A549 (cell line): ENCODE measurements at regions not wholly inside any gene's neighbourhood (a gene's known extent, or its start where the extent isn't known, plus 50 kb on each side); places are given as distances from the start of the nearest gene placed in this dataset.

ENCODE experiments used
- ATAC-seq, 2 experiments: fragments of 200-7000 bp in 1 of 2; fragments of >200 bp in 1 of 2; cut with Nextera tagmentation in 1 of 2; cut with Tn5 transposase in 1 of 2; 3 replicates each; pipeline versions ENCODE4 v1.8.0 to v1.9.1; 2018 to 2020; ENCODE audit warnings: mild to moderate bottlenecking in 1 of 2, moderate library complexity in 1 of 2
- CTCF ChIA-PET: fragments of 300-600 bp; sonication (Branson Sonifier 250); formaldehyde crosslinking; extraction: SDS; loops from one replicate; lab custom pipeline; 2021; ENCODE audit warnings: antibody characterized with exemption, inconsistent platforms; lab: Yijun Ruan, JAX
- POLR2A ChIA-PET: fragments of 350-600 bp; formaldehyde crosslinking; extraction: SDS; loops from one replicate; lab custom pipeline; 2021; ENCODE audit warnings: antibody characterized with exemption, inconsistent platforms; lab: Yijun Ruan, JAX
- DNase-seq, 2 experiments: peaks; one replicate each; pipeline versions ENCODE4 v3.0.0 to v3.0.0-alpha.2; 2011 to 2016; ENCODE audit warnings: low read depth in 1 of 2, low spot score in 1 of 2
- FAIRE-seq: peaks from 2 replicates; lab custom pipeline; 2011; peaks lifted over from hg19 to GRCh38; lab: Jason Lieb, UNC
- H3K27ac ChIP-seq, 2 experiments: fragments of >200 bp; sonication (Bioruptor Twin); formaldehyde crosslinking; 3 replicates each; pipeline ENCODE4 v1.5.1; 2016 to 2017
- H3K4me1 ChIP-seq: fragments of >200 bp; sonication (Bioruptor Twin); formaldehyde crosslinking; 3 replicates; pipeline ENCODE4 v1.6.1; 2016
- H3K4me2 ChIP-seq: fragments of >200 bp; sonication (Bioruptor Twin); formaldehyde crosslinking; 3 replicates; pipeline ENCODE4 v1.6.1; 2016
- H3K4me3 ChIP-seq: fragments of >200 bp; sonication (Bioruptor Twin); formaldehyde crosslinking; 3 replicates; pipeline ENCODE4 v1.5.1; 2016
- H3K9me3 ChIP-seq: fragments of >200 bp; sonication (Bioruptor Twin); formaldehyde crosslinking; 3 replicates; pipeline ENCODE4 v1.6.1; 2016
- EHF ChIP-seq: fragments of 250-450 bp; sonication (Bioruptor Pico); IDR thresholded peaks from 2 replicates; pipeline ENCODE4 v1.5.0; 2020; ENCODE audit warnings: mild to moderate bottlenecking
- EP300 ChIP-seq, 2 experiments: fragments of >200 bp; sonication (Bioruptor Twin); formaldehyde crosslinking; IDR thresholded peaks; 2 replicates in 1 of 2; 3 replicates in 1 of 2; pipeline ENCODE4 v1.6.1; 2016 to 2017
- ESRRA ChIP-seq: fragments of 150-350 bp; IDR thresholded peaks from 2 replicates; pipeline ENCODE4 v1.6.1; 2014; ENCODE audit warnings: mild to moderate bottlenecking, low read length, borderline replicate concordance
- FOSB ChIP-seq: fragments of 250-450 bp; sonication (Bioruptor Pico); IDR thresholded peaks from 2 replicates; pipeline ENCODE4 v1.5.0; 2020; ENCODE audit warnings: mild to moderate bottlenecking, moderate library complexity
- FOSL2 ChIP-seq, 2 experiments: fragments of 450-650 bp in 1 of 2; fragments of >200 bp in 1 of 2; sonication (Bioruptor Twin) in 1 of 2; formaldehyde crosslinking; IDR thresholded peaks; 2 replicates each; pipeline versions ENCODE4 v1.5.0 to v1.6.1; 2016 to 2020; ENCODE audit warnings: mild to moderate bottlenecking in 1 of 2, moderate library complexity in 1 of 2
- FOXS1 ChIP-seq: fragments of 250-450 bp; sonication (Bioruptor Pico); IDR thresholded peaks from 2 replicates; pipeline ENCODE4 v1.5.0; 2020; ENCODE audit warnings: mild to moderate bottlenecking, moderate library complexity
- HEYL ChIP-seq: fragments of 250-450 bp; sonication (Bioruptor Pico); IDR thresholded peaks from 2 replicates; pipeline ENCODE4 v1.8.0; 2021; ENCODE audit warnings: mild to moderate bottlenecking, moderate library complexity
- HOXB5 ChIP-seq: fragments of 250-450 bp; sonication (Bioruptor Pico); IDR thresholded peaks from 2 replicates; pipeline ENCODE4 v1.5.0; 2020; ENCODE audit warnings: mild to moderate bottlenecking, moderate library complexity
- KDM5A ChIP-seq: fragments of 200-600 bp; sonication (generic); IDR thresholded peaks from 2 replicates; pipeline ENCODE4 v1.6.1; 2016; ENCODE audit warnings: antibody characterized with exemption, mild to moderate bottlenecking
- MAFK ChIP-seq: fragments of 450-650 bp; IDR thresholded peaks from 2 replicates; pipeline ENCODE4 v1.6.1; 2014; ENCODE audit not compliant: partially characterized antibody
- MAZ ChIP-seq: fragments of 150-350 bp; IDR thresholded peaks from 2 replicates; pipeline ENCODE4 v1.6.1; 2014; ENCODE audit warnings: antibody characterized with exemption, low read depth, low read length, borderline replicate concordance
- MYC ChIP-seq: IDR thresholded peaks from 2 replicates; pipeline ENCODE4 v1.6.1; 2012; ENCODE audit warnings: mild to moderate bottlenecking, inconsistent platforms, low read length, improper control_type of control experiment, borderline replicate concordance
- POLR2A ChIP-seq: IDR thresholded peaks from 2 replicates; pipeline ENCODE4 v1.6.1; 2012; ENCODE audit warnings: mild to moderate bottlenecking, low read length
- POLR2AphosphoS2 ChIP-seq: conservative IDR thresholded peaks from 2 replicates; pipeline ENCODE4 v1.6.1; 2012; ENCODE audit warnings: low read length, improper control_type of control experiment, inconsistent platforms
- RFX5 ChIP-seq: fragments of 450-650 bp; IDR thresholded peaks from 2 replicates; pipeline ENCODE4 v1.7.1; 2014; ENCODE audit warnings: antibody characterized with exemption, mild to moderate bottlenecking, moderate library complexity
- RNF2 ChIP-seq: fragments of 200-600 bp; sonication (generic); IDR thresholded peaks from 2 replicates; pipeline ENCODE4 v1.6.1; 2016; ENCODE audit warnings: low read depth, mild to moderate bottlenecking, antibody characterized with exemption, moderate library complexity, borderline replicate concordance
- ZFP36 ChIP-seq: fragments of 450-650 bp; IDR thresholded peaks from 2 replicates; pipeline ENCODE4 v1.6.1; 2014; ENCODE audit warnings: borderline replicate concordance; ENCODE audit not compliant: partially characterized antibody
- ZNF302 ChIP-seq: fragments of 250-450 bp; sonication (Bioruptor Pico); IDR thresholded peaks from 2 replicates; pipeline ENCODE4 v1.9.0; 2021; ENCODE audit warnings: inconsistent platforms, mild to moderate bottlenecking, moderate library complexity
- ZSCAN20 ChIP-seq: fragments of 250-450 bp; sonication (Bioruptor Pico); IDR thresholded peaks from 2 replicates; pipeline ENCODE4 v1.8.0; 2022; ENCODE audit warnings: mild to moderate bottlenecking, moderate library complexity
- WGBS: methylation state at CpG from one replicate; pipeline ENCODE4 v1.1.6; 2017; ENCODE audit errors: missing lambda C conversion rate; 5-methylcytosine and 5-hydroxymethylcytosine counted together
- TF ChIP-seq, protein P1 (sequence below): IDR thresholded peaks from 2 replicates; pipeline ENCODE4 v1.6.1; 2012
- TF ChIP-seq, protein P2 (sequence below): fragments of 250-450 bp; sonication (Bioruptor Pico); IDR thresholded peaks from 2 replicates; pipeline ENCODE4 v1.5.0; 2021; ENCODE audit warnings: mild to moderate bottlenecking, moderate library complexity, borderline replicate concordance
- TF ChIP-seq, protein P3 (sequence below): fragments of >200 bp; sonication (Bioruptor Twin); formaldehyde crosslinking; IDR thresholded peaks from 3 replicates; pipeline ENCODE4 v1.5.1; 2016

DNA sequence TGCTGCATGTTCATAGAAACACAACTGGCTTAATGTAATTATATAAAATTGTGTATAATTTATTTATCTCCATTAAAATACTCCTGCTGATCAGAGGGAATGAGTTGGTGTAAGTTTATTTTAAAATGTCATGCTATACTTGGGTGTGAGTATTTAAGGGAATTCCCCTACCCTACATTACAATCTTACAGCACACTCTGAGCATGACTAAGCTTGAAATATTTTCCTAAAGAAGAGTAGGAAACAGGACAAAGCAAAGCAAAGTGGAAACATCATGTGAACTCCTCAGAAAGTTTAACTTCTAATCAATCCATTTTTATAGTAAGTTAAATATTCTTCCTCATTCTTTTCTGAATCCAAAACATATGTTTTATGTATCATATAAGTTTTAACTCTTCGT is 1271.3 kb downstream of the EFNA5 start:
- H3K4me2 ChIP-seq = no peak overlapping the region
- H3K4me1 ChIP-seq = peaks cover 6% of the 10 kb centered on the region; the same call in 1 of the 3 replicates
- ChIA-PET CTCF (no interaction called here), POLR2A (no interaction called here)
- peak in 1 of 2 experiments; percentile 24 for DNase-seq
- peak in 1 of 2 experiments; percentile 72; a peak in 3 of 6 replicates for ATAC-seq
- no peak overlapping the region for H3K4me3 ChIP-seq
- H3K9me3 ChIP-seq = no peaks in the 10 kb centered on the region
- H3K27ac ChIP-seq = no peak overlapping the region
- 49% methylated on average over 1 of the region's 1 CpG for WGBS
- TF ChIP-seq ZSCAN20 = no peak
- TF ChIP-seq, protein P1, sequence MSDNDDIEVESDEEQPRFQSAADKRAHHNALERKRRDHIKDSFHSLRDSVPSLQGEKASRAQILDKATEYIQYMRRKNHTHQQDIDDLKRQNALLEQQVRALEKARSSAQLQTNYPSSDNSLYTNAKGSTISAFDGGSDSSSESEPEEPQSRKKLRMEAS = no peak
- no peak for TF ChIP-seq FOSB
- FAIRE-seq = no peak

DNA sequence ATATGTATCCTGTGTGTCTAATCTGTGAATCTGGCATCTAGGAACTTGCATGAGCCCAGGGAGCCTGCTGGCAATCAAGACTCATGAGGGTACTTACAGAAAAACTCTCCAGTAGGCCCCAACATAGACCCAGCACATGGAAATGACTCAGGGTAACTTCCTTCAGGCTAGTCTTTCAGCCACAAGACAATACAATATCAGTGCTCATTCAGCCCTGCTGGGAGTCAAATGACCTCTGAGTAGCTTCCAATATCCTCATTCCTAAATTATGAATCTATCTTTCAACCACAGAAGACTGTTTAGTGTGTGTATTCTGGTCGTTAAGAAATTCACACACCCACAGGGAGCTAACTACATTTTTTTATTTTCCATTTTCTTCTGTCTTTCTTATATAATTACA is 1273.0 kb downstream of the EFNA5 start:
- CTCF ChIA-PET = no interaction called here
- WGBS = 0% methylated on average over 1 of the region's 1 CpG

DNA sequence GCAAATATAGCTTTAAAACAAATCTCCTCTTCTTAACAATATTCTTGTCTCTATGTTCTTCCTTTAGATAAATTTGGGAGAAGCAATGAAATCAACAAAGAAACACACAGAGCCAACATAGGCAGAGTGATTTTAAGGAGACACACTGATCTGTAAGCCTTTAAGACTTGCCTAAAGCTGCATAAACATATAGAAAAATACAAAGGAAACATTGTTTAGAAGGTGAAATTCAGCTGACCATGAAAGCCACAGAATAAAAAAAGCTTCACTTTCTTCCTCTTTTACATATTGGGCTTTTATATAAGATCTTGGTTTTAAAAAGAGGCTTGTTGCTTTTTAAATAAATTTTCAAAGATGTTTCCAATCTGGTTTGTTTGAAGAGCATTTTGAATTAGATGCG is 1277.5 kb downstream of the EFNA5 start:
- no peak for DNase-seq
- Histone ChIP-seq H3K9me3 (no peaks in the 10 kb centered on the region), H3K27ac (no peak overlapping the region), H3K4me3 (no peak overlapping the region), H3K4me1 (no peaks in the 10 kb centered on the region), H3K4me2 (no peak overlapping the region)
- ChIA-PET CTCF (no interaction called here), POLR2A (no interaction called here)
- 92% methylated on average over 1 of the region's 1 CpG for WGBS
- no peak for FAIRE-seq
- TF ChIP-seq POLR2AphosphoS2 (no peak), MAFK (no peak), ZFP36 (no peak), POLR2A (no peak), EHF (CRISPR knock-in tag) (no peak), MYC (no peak), RFX5 (no peak), ESRRA (no peak), RNF2 (no peak), EP300 (IDR thresholded peaks at IDR 0.05) (no peak), FOSL2 (IDR thresholded peaks at IDR 0.05) (no peak), FOSL2 (CRISPR knock-in tag; IDR thresholded peaks at IDR 0.05) (no peak), ZNF302 (no peak), MAZ (no peak), KDM5A (no peak)
- TF ChIP-seq, protein P2, sequence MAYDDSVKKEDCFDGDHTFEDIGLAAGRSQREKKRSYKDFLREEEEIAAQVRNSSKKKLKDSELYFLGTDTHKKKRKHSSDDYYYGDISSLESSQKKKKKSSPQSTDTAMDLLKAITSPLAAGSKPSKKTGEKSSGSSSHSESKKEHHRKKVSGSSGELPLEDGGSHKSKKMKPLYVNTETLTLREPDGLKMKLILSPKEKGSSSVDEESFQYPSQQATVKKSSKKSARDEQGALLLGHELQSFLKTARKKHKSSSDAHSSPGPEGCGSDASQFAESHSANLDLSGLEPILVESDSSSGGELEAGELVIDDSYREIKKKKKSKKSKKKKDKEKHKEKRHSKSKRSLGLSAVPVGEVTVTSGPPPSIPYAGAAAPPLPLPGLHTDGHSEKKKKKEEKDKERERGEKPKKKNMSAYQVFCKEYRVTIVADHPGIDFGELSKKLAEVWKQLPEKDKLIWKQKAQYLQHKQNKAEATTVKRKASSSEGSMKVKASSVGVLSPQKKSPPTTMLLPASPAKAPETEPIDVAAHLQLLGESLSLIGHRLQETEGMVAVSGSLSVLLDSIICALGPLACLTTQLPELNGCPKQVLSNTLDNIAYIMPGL (CRISPR knock-in tag) = no peak
- ATAC-seq = no peak

More for the DNA sequence above, 1273.0 kb downstream of the EFNA5 start:
- Histone ChIP-seq H3K4me3 (no peak overlapping the region), H3K4me1 (peaks cover 6% of the 10 kb centered on the region; the same call in 1 of the 3 replicates), H3K9me3 (no peaks in the 10 kb centered on the region), H3K27ac (no peak overlapping the region), H3K4me2 (no peak overlapping the region)
- peak in 1 of 2 experiments; percentile 55 for DNase-seq
- POLR2A ChIA-PET = no interaction called here
- no peak for FAIRE-seq
- ATAC-seq = peak; percentile 30 to 75; a peak in 3 of 6 replicates
- no peak for TF ChIP-seq FOXS1 (CRISPR knock-in tag)
- TF ChIP-seq, protein P3, sequence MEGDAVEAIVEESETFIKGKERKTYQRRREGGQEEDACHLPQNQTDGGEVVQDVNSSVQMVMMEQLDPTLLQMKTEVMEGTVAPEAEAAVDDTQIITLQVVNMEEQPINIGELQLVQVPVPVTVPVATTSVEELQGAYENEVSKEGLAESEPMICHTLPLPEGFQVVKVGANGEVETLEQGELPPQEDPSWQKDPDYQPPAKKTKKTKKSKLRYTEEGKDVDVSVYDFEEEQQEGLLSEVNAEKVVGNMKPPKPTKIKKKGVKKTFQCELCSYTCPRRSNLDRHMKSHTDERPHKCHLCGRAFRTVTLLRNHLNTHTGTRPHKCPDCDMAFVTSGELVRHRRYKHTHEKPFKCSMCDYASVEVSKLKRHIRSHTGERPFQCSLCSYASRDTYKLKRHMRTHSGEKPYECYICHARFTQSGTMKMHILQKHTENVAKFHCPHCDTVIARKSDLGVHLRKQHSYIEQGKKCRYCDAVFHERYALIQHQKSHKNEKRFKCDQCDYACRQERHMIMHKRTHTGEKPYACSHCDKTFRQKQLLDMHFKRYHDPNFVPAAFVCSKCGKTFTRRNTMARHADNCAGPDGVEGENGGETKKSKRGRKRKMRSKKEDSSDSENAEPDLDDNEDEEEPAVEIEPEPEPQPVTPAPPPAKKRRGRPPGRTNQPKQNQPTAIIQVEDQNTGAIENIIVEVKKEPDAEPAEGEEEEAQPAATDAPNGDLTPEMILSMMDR = no peak
- no peak for TF ChIP-seq HOXB5 (CRISPR knock-in tag)
- TF ChIP-seq HEYL (CRISPR knock-in tag) = no peak
- no peak for TF ChIP-seq MAZ
- TF ChIP-seq FOSL2 (IDR thresholded peaks at IDR 0.05) = no peak
- peak; percentile 45 for TF ChIP-seq FOSL2 (CRISPR knock-in tag; IDR thresholded peaks at IDR 0.05)
- no peak for TF ChIP-seq FOSB
